IgD-negative memory B cell (primary cell): ENCODE measurements at regions not wholly inside any gene's neighbourhood (a gene's known extent, or its start where the extent isn't known, plus 50 kb on each side); places are given as distances from the start of the nearest gene placed in this dataset.
A peak's percentile ranks its signal among the peaks of the same experiment; 100 is the strongest.

Experiments used
- H3K27ac Mint-ChIP-seq, 3 donors: one replicate each; pipeline ENCODE4 v1.8.0; 2020 to 2022; ENCODE audit warnings: mild to moderate bottlenecking in 3 of 3, mixed read lengths in 3 of 3, moderate library complexity in 1 of 3
- H3K27me3 Mint-ChIP-seq: one replicate; pipeline ENCODE4 v1.8.0; 2021; ENCODE audit warnings: mixed read lengths
- H3K36me3 Mint-ChIP-seq: one replicate; pipeline ENCODE4 v1.8.0; 2020; ENCODE audit warnings: mild to moderate bottlenecking, mixed read lengths
- H3K4me1 Mint-ChIP-seq, 3 donors: one replicate each; pipeline ENCODE4 v1.8.0; 2020 to 2022; ENCODE audit warnings: mixed read lengths in 3 of 3, mild to moderate bottlenecking in 1 of 3
- H3K4me3 Mint-ChIP-seq, 4 donors: one replicate each; pipeline ENCODE4 v1.8.0; 2020 to 2022; ENCODE audit warnings: mild to moderate bottlenecking in 4 of 4, mixed read lengths in 4 of 4, moderate library complexity in 3 of 4
- H3K9me3 Mint-ChIP-seq, 3 donors: one replicate each; pipeline ENCODE4 v1.8.0; 2020 to 2021; ENCODE audit warnings: mixed read lengths in 3 of 3, mild to moderate bottlenecking in 1 of 3

GRCh38 chr16:59220011-59220410, 485.9 kb upstream of the GOT2 start:
- Mint-ChIP-seq H3K36me3 (no peaks in the 10 kb centered on the region), H3K27ac (no peak overlapping the region), H3K9me3 (peaks cover 6 to 12% (median 7%) of the 10 kb centered on the region in 3 donors), H3K4me1 (no peaks in the 10 kb centered on the region), H3K4me3 (no peak overlapping the region), H3K27me3 (no peaks in the 10 kb centered on the region)

DNA sequence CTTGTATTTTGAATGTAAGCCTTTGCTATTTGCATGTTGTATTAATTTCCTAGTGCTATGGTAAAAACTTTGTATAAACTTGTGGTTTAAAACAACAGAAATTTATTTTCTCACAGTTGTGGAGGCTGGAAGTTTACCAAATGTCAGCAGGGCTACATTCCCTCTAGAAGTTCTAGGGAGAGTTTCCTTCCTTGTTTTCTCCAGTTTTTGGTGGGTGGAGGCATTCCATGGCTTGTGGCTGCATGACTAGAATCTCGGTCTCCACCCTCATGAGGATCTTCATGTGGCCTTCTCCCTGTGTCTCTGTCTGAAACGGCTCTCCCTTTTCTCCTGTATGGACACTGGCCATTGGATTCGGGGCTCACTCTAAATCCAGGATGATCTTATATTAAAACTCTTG, 482.2 kb upstream of the GOT2 start:
- no peaks in the 10 kb centered on the region for H3K36me3 Mint-ChIP-seq
- peaks cover 4 to 12% (median 10%) of the 10 kb centered on the region in 3 donors for H3K9me3 Mint-ChIP-seq
- H3K4me1 Mint-ChIP-seq: no peaks in the 10 kb centered on the region
- H3K27me3 Mint-ChIP-seq: no peaks in the 10 kb centered on the region
- H3K27ac Mint-ChIP-seq: no peak overlapping the region
- no peak overlapping the region for H3K4me3 Mint-ChIP-seq

- Mint-ChIP-seq H3K9me3 (peaks cover 3 to 14% (median 10%) of the 10 kb centered on the region in 3 donors), H3K27ac (no peak overlapping the region), H3K4me1 (no peaks in the 10 kb centered on the region), H3K4me3 (no peak overlapping the region), H3K36me3 (no peaks in the 10 kb centered on the region), H3K27me3 (no peaks in the 10 kb centered on the region)
Observed at GRCh38 chr16:59214455-59214854, 480.3 kb upstream of the GOT2 start.

DNA sequence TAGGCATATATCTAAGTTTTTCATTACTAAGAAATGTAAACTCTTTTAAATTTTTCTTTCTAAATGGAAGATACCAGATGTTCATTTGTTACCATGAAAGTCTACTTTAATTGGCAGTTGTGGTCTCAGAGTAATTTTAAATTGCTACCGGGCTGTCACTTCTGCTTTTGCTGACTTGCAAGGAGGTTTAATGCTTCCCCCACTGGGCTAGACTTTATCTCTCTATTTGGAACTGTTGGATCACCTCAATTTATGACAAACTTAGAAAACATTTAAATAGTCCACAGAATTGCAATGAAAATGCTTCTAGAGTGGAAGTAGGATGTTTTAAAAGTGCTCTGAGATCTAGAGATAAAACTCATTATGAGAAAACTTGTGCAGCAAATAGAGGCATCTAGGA, 479.8 kb upstream of the GOT2 start:
- Mint-ChIP-seq H3K4me1 (no peaks in the 10 kb centered on the region), H3K36me3 (no peaks in the 10 kb centered on the region), H3K27ac (no peak overlapping the region), H3K9me3 (peaks cover 3 to 16% (median 10%) of the 10 kb centered on the region in 3 donors), H3K27me3 (no peaks in the 10 kb centered on the region), H3K4me3 (no peak overlapping the region)

GRCh38 chr16:59212492-59213024, 478.4 kb upstream of the GOT2 start:
- Mint-ChIP-seq H3K36me3 (no peaks in the 10 kb centered on the region), H3K9me3 (peaks cover 3 to 15% (median 10%) of the 10 kb centered on the region in 3 donors), H3K4me1 (no peaks in the 10 kb centered on the region), H3K4me3 (no peak overlapping the region), H3K27ac (no peak overlapping the region), H3K27me3 (no peaks in the 10 kb centered on the region)

DNA sequence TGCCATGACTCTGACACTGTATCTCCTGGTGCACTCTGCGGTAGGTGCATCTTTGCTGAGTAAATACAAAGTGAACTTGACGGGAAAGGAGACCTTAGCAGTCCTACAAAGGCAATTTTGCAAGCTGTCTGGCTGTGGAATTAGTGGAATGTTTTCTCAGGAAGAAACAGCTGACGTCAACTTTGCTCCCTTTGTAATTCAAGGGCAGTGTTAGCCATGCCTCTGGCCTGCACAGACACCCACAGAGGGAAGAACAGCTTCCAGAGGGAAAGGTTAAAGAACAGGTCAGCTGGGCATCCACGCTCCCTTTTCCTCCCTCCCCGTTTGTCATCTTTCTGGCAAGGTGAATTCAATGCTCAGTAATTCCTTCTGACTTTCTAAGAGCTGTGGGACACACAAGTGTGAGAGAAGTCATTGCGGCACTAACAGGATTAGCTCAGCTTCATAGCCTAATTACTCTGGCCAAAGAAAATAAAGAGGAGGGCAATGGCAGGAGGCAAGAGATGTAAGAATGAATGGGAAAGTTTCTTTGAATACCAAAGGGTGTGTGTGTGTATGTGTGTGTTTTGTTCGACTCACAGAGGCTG, 476.9 kb upstream of the GOT2 start:
- Mint-ChIP-seq H3K27me3 (no peaks in the 10 kb centered on the region), H3K36me3 (no peaks in the 10 kb centered on the region), H3K27ac (no peak overlapping the region), H3K9me3 (peaks cover 2 to 7% (median 6%) of the 10 kb centered on the region in 3 donors), H3K4me3 (no peak overlapping the region), H3K4me1 (no peaks in the 10 kb centered on the region)

GRCh38 chr16:59205403-59205802, 471.3 kb upstream of the GOT2 start:
- peaks cover under 1 to 7% (median 2%) of the 10 kb centered on the region in 3 donors for H3K9me3 Mint-ChIP-seq
- no peaks in the 10 kb centered on the region for H3K36me3 Mint-ChIP-seq
- no peaks in the 10 kb centered on the region for H3K27me3 Mint-ChIP-seq
- H3K4me1 Mint-ChIP-seq: no peaks in the 10 kb centered on the region
- H3K27ac Mint-ChIP-seq: no peak overlapping the region
- H3K4me3 Mint-ChIP-seq: no peak overlapping the region

DNA sequence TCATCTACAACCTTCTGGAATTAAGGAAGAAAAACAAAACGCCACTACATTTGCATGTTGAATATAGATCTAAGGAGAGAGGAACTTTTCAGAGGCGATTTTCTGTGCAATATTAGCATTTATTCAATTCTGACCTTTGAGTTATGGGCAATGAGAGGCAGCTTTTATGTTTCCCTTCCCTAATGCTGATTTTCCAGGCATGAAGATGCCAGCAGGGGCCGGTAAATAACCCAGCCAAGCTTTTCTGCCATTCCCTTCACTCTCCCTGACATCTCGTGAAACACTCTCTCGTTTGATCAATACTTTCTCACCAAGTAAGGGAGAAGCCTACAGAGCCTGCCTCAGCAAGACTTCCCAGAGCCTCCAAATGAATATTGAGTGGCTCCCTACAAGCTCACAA, 470.5 kb upstream of the GOT2 start:
- Mint-ChIP-seq H3K27me3 (no peaks in the 10 kb centered on the region), H3K27ac (no peak overlapping the region), H3K9me3 (peaks cover 3 to 6% (median 3%) of the 10 kb centered on the region in 3 donors), H3K36me3 (no peaks in the 10 kb centered on the region), H3K4me1 (no peaks in the 10 kb centered on the region), H3K4me3 (no peak overlapping the region)

DNA sequence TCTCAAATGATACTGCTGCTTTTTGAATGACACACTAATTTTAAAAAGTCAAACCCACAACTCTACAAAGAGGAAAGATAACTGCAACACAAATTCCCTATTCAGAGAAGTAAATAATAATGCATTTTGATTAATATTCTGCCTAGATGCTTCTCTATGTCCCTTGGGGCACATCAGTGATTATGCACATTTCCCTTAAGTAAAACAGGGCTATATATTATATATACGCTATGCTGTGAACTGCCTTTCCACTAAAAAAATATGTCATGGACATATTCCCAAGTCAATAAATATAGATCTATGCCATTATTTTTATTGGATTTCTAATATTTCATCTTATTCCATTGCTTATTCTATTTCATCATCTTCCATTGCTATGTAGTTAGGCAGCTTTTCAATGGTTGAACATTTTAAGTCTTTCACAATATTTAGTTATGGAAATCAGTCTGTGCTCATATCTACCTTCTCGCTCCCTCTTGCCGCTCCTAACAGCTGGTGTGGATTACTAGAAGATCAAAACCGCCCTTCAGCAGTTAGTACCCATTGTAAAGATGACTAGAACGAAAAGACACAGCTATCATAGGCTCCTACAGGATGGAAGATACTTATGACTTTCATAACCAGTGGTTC, 468.2 kb upstream of the GOT2 start:
- Mint-ChIP-seq H3K4me3 (no peak overlapping the region), H3K9me3 (peaks cover 2 to 4% (median 3%) of the 10 kb centered on the region in 3 donors), H3K36me3 (no peaks in the 10 kb centered on the region), H3K27me3 (no peaks in the 10 kb centered on the region), H3K27ac (no peak overlapping the region), H3K4me1 (no peaks in the 10 kb centered on the region)

- no peak overlapping the region for H3K4me3 Mint-ChIP-seq
- H3K9me3 Mint-ChIP-seq: peaks cover 1 to 4% (median 3%) of the 10 kb centered on the region in 3 donors
- H3K4me1 Mint-ChIP-seq: no peaks in the 10 kb centered on the region
- H3K27me3 Mint-ChIP-seq: no peaks in the 10 kb centered on the region
- no peak overlapping the region for H3K27ac Mint-ChIP-seq
- no peaks in the 10 kb centered on the region for H3K36me3 Mint-ChIP-seq
Observed at GRCh38 chr16:59201821-59202220, 467.7 kb upstream of the GOT2 start.

GRCh38 chr16:59201160-59201559, 467.0 kb upstream of the GOT2 start:
- no peaks in the 10 kb centered on the region for H3K4me1 Mint-ChIP-seq
- no peaks in the 10 kb centered on the region for H3K27me3 Mint-ChIP-seq
- no peak overlapping the region for H3K4me3 Mint-ChIP-seq
- peaks cover 1 to 4% (median 3%) of the 10 kb centered on the region in 3 donors for H3K9me3 Mint-ChIP-seq
- no peaks in the 10 kb centered on the region for H3K36me3 Mint-ChIP-seq
- H3K27ac Mint-ChIP-seq: no peak overlapping the region

DNA sequence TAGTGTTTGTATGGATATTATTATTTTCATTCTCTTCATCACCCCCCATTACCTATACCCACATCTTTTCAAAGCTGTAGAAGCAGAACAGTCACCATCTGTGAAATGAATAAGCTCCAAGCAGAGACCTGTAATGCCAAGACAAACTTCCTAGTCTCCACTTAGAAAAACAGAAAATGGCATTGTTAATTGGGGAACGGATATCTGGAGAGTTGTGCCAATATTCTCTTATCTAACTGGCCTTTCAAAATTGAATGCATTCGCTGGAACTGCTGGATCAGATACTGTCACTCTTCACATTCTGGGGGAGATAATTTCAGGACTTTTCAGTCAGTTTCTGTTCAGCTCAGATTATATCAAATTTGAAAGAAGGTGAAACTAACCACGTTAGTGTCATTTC, 464.4 kb upstream of the GOT2 start:
- no peak overlapping the region for H3K27ac Mint-ChIP-seq
- peaks cover 3 to 12% (median 4%) of the 10 kb centered on the region in 3 donors for H3K9me3 Mint-ChIP-seq
- no peak overlapping the region for H3K4me3 Mint-ChIP-seq
- H3K27me3 Mint-ChIP-seq: no peaks in the 10 kb centered on the region
- no peaks in the 10 kb centered on the region for H3K4me1 Mint-ChIP-seq
- no peaks in the 10 kb centered on the region for H3K36me3 Mint-ChIP-seq

- Mint-ChIP-seq H3K4me1 (no peaks in the 10 kb centered on the region), H3K4me3 (no peak overlapping the region), H3K27me3 (no peaks in the 10 kb centered on the region), H3K9me3 (peaks cover 2 to 14% (median 3%) of the 10 kb centered on the region in 3 donors), H3K36me3 (no peaks in the 10 kb centered on the region), H3K27ac (no peak overlapping the region)
Observed at GRCh38 chr16:59195242-59195641, 461.1 kb upstream of the GOT2 start.

DNA sequence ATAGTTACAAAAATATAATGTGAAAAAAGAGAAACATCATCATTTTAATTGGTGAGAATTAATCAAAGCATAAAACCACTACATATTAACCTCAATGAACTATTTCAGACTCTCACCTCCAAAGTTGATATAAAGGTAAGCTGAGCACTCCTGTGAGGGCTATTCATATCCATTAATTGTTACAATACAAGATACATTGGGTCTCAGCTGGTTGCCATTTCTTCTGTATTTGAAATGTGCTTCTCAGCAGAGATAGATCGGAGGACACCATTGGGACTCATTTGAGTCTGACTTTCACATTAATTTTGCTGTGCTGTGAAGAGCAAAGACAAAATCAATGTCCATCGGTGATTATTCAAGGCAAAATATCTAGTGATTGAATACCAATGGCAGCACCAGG, 459.5 kb upstream of the GOT2 start:
- no peak overlapping the region for H3K4me3 Mint-ChIP-seq
- H3K9me3 Mint-ChIP-seq: peaks cover 1 to 14% (median 2%) of the 10 kb centered on the region in 3 donors
- no peaks in the 10 kb centered on the region for H3K36me3 Mint-ChIP-seq
- H3K27me3 Mint-ChIP-seq: no peaks in the 10 kb centered on the region
- no peak overlapping the region for H3K27ac Mint-ChIP-seq
- H3K4me1 Mint-ChIP-seq: no peaks in the 10 kb centered on the region

DNA sequence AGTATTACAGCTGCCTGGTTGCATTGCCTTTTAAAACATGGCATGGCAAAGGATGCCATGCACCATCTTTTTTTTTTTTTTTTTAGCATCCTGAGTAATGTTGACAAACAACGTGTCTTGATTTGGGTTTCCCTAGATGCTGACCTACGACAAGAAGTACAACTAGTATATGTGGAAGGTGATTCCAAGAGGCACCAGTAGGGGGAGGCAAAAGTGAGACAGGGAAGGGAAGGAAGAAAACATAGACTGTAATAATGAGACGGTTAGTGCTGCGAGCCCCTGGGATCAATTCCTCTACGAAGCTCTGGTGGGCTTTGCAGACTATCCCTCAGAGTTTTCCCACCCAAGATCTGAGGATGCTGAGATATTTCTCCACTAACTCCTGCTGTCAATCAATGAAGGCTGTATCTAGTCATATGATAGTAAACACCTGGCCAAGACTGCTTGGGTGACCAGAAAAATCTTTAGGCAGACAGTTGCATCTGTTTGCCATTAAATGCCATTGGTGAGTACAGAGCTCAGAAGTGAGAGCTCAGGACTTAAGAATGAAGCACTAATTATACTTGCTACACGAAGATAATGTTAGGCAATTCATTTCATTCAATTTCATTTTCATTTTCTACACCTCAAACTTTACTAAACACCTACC, 458.6 kb upstream of the GOT2 start:
- Mint-ChIP-seq H3K9me3 (peaks cover 1 to 10% (median 2%) of the 10 kb centered on the region in 3 donors), H3K4me1 (no peaks in the 10 kb centered on the region), H3K4me3 (peak overlapping the region in 1 of 4 donors; percentile 29), H3K27ac (no peak overlapping the region), H3K27me3 (no peaks in the 10 kb centered on the region), H3K36me3 (no peaks in the 10 kb centered on the region)
